Breast epithelium (tissue), 3 donors: ENCODE measurements at regions not wholly inside any gene's neighbourhood (a gene's known extent, or its start where the extent isn't known, plus 50 kb on each side); places are given as distances from the start of the nearest gene placed in this dataset.

Experiments used
- POLR2A ChIP-seq: fragments of 450-650 bp; IDR thresholded peaks from one replicate; pipeline ENCODE4 v1.6.1; 2016; ENCODE audit warnings: antibody characterized with exemption, mild to moderate bottlenecking, moderate library complexity
- TF ChIP-seq, protein P1 (sequence below), 3 donors: fragments of 450-650 bp; IDR thresholded peaks; one replicate each; pipeline ENCODE4 v1.5.1; 2016 to 2017; ENCODE audit warnings: antibody characterized with exemption in 3 of 3, mild to moderate bottlenecking in 3 of 3, moderate library complexity in 3 of 3

DNA sequence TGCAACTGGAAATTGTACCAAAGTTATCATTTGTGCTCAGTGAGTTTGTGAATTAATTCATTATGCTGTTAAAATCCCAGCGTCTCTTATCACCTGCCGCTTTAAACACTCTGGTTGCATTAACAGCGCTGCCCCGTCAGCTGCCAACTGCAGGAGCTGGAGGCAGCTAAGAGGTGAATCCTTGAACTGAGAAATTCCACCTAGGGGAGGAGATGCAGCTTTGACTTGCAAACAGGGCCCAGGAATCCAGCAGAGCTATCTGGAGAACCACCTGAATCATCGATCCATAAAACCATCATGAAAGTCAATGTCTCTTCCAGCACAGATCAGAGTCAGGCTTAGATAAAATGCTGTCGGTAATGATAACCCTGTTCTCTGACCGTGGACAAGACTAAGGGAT lies 140.7 kb upstream of the PTBP2 start:
- no peak for TF ChIP-seq POLR2A
- TF ChIP-seq, protein P1, sequence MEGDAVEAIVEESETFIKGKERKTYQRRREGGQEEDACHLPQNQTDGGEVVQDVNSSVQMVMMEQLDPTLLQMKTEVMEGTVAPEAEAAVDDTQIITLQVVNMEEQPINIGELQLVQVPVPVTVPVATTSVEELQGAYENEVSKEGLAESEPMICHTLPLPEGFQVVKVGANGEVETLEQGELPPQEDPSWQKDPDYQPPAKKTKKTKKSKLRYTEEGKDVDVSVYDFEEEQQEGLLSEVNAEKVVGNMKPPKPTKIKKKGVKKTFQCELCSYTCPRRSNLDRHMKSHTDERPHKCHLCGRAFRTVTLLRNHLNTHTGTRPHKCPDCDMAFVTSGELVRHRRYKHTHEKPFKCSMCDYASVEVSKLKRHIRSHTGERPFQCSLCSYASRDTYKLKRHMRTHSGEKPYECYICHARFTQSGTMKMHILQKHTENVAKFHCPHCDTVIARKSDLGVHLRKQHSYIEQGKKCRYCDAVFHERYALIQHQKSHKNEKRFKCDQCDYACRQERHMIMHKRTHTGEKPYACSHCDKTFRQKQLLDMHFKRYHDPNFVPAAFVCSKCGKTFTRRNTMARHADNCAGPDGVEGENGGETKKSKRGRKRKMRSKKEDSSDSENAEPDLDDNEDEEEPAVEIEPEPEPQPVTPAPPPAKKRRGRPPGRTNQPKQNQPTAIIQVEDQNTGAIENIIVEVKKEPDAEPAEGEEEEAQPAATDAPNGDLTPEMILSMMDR (IDR thresholded peaks at IDR 0.05), result no peak
